HG03045 (cell line): ENCODE measurements at regions not wholly inside any gene's neighbourhood (a gene's known extent, or its start where the extent isn't known, plus 50 kb on each side); places are given as distances from the start of the nearest gene placed in this dataset.
"Not testable (repeated sequence)": the region's sequence is repeated elsewhere in the genome, so short reads cannot be mapped to it uniquely, and the experiment has no call there.

Experiments used
- ATAC-seq: cut with Tn5 transposase; IDR thresholded peaks from one replicate; pipeline ENCODE4 v1.9.1; 2021; ENCODE audit warnings: mild to moderate bottlenecking, moderate library complexity; ENCODE audit not compliant: unreplicated experiment

- ATAC-seq = no peak
Measured at GRCh38 chr7:112982441-112983063, 104.1 kb downstream of the GPR85 start.

GRCh38 chr7:112981966-112982365 is 104.7 kb downstream of the GPR85 start:
- ATAC-seq = no peak

GRCh38 chr7:112979055-112979454 is 107.6 kb downstream of the GPR85 start:
- not testable (repeated sequence) for ATAC-seq

- ATAC-seq = not testable (repeated sequence)
Measured at GRCh38 chr7:112977244-112977955, 109.2 kb downstream of the GPR85 start.

- no peak for ATAC-seq
Measured at GRCh38 chr7:112970771-112971170, 115.9 kb downstream of the GPR85 start.

- no peak for ATAC-seq
Measured at GRCh38 chr7:112969946-112970345, 116.7 kb downstream of the GPR85 start.

- ATAC-seq = no peak
Measured at GRCh38 chr7:112965506-112965905, 121.1 kb downstream of the GPR85 start.

- ATAC-seq = no peak
Measured at GRCh38 chr7:112963634-112964033, 123.0 kb downstream of the GPR85 start.

- no peak for ATAC-seq
Measured at GRCh38 chr7:112962815-112963214, 123.8 kb downstream of the GPR85 start.

- no peak for ATAC-seq
Measured at GRCh38 chr7:112959276-112959675, 127.4 kb downstream of the GPR85 start.

- no peak for ATAC-seq
Measured at GRCh38 chr7:112958775-112959174, 127.9 kb downstream of the GPR85 start.

- no peak for ATAC-seq
Measured at GRCh38 chr7:112957901-112958300, 128.7 kb downstream of the GPR85 start.

- ATAC-seq = not testable (repeated sequence)
Measured at GRCh38 chr7:112953031-112953430, 133.6 kb downstream of the GPR85 start.

GRCh38 chr7:112951070-112951469 is 135.6 kb downstream of the GPR85 start:
- no peak for ATAC-seq

- ATAC-seq = not testable (repeated sequence)
Measured at GRCh38 chr7:112949682-112950081, 136.9 kb downstream of the GPR85 start.

- ATAC-seq = no peak
Measured at GRCh38 chr7:112946350-112946749, 140.3 kb downstream of the GPR85 start.

GRCh38 chr7:112945046-112945445 is 141.6 kb downstream of the GPR85 start:
- no peak for ATAC-seq

GRCh38 chr7:112942981-112943380 is 143.6 kb downstream of the GPR85 start:
- no peak for ATAC-seq

- ATAC-seq = not testable (repeated sequence)
Measured at GRCh38 chr7:112942125-112942524, 144.5 kb downstream of the GPR85 start.

GRCh38 chr7:112940314-112940732 is 146.3 kb downstream of the GPR85 start:
- peak; percentile 42 for ATAC-seq

GRCh38 chr7:112939574-112940313 is 146.9 kb downstream of the GPR85 start:
- peak; percentile 99 for ATAC-seq
